HuH-7.5 (cell line): ENCODE measurements at regions not wholly inside any gene's neighbourhood (a gene's known extent, or its start where the extent isn't known, plus 50 kb on each side); places are given as distances from the start of the nearest gene placed in this dataset.
"Not testable (repeated sequence)": the region's sequence is repeated elsewhere in the genome, so short reads cannot be mapped to it uniquely, and the experiment has no call there.

Source experiments
- DNase-seq: peaks from one replicate; pipeline ENCODE4 v3.0.0; 2011; ENCODE audit warnings: low spot score

DNA sequence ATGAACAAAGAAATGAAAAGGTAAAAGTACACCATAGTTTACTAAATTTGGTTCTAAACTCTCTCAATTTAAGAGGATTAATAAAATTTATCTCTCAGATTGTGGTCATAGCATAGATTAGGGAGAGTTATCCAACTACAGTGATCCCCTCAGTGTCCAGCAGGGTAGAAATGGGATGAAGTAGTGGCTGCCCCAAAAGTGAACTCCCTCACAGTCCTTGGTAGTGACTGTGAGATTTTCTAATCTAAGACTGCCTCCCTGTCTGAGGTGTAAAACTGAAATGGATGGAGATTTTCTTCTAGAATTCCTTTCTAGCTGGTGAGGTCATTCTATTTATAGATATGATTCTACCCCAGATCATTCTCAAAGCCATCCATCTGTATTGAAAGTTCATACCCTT lies 455.5 kb downstream of the ACTL7B start:
- no peak for DNase-seq

DNA sequence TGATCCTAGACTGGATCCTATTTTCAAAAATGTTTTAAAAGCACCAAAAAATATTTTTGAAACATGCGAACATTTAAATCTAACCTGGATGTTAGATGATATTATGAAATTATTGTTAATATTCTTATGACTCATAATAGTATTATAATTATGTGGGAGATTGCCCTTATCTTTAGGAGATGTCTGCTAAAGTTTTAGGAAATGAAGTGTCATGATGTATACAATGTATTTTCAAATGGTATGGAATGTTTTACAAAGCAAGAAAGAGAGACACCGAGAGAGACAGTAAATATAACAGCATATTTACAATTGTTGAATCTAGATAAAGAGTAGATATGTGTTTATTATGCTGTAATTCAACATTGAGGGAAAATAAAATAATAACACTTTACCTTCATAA lies 455.9 kb downstream of the ACTL7B start:
- no peak for DNase-seq

DNA sequence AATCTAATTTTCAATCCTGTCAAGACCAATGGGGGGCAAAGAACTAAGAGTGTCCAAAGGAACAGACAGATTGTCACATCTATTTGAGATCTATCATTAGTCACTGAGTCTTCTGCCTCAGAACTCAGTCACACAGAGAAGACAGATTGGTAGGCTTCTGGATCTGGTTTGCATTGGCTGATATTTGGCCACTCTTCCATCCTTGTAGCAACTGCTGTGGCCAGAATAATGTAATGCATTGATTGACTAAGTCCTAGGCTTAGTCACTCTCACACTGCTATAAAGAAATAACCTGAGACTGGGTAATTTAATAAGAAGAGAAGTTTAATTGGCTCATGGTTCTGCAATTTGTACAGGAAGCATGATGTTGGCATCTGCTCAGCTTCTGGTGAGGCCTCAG lies 458.5 kb downstream of the ACTL7B start:
- DNase-seq: no peak

DNA sequence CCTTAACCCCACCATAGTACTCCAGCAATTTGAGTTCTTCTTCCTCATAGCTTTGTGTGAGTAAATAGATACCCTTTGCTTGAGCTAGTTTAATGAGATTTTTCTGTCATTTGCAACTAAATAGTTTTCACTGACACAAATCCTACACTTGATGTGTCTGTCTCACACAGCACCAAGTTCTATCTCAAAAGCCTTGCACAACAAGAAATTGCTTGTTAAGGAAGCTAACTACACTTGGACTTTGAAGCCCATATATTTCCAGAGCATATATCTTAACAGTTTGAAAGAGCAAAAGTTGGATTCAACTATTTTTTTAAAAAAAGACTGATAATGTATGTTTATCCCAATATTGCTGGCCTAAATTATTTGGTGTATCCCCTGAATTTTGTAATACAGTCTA lies 459.2 kb downstream of the ACTL7B start:
- DNase-seq: no peak

DNA sequence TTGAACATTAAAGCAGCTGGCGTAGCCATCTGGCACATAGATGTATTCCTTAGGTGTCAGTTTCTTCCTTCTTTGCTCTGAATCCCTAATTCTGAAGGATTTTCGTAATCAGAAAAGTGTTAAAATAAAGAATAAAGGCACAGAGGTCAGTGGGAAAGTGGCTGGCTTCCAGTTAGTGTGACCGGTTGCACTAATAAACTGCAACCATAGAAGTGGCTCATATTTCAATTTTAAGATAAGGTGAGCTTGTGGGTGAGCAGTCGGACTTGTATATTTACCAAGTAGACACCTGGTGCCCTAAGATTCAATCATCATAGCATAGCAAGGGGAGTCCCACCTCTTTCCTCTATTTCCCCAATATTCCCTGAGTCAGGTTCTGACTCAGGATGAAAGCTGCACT lies 459.6 kb downstream of the ACTL7B start:
- no peak for DNase-seq

DNA sequence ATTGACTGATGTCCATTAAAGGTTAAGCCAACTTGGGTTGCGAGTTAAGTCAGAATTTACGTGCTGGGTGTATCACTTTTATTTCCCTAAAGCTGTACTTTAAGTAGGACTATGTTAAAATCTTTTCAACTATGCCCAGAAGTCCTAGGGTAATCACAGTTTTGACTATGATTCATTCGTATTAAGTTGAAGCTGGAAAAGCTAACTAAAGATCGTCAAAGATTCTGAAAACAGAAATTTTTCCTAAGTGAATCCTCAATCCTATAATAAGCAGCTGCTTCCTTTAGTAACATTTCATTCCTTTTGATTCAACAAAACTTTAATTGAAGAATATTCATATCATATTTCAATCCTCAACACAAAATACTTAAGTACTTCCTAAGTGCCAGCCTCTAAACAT lies 460.4 kb downstream of the ACTL7B start:
- DNase-seq: no peak

DNA sequence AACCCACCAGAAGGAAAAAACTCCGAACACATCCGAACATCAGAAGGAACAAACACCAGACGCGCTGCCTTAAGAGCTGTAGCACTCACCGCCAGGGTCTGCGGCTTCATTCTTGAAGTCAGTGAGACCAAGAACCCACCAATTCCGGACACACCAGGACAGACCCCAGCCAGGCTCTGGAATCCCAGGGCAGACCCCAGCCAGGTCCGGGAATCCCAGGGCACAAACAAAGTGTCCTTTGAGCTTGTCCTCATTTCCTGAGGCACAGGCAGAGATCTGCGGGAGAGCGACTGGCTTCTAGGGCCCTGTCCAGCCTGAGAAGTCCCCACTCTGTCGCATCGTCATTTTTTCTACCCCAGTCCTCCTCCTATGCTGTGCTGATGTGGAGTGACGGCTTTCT lies 461.1 kb downstream of the ACTL7B start:
- DNase-seq: no peak

DNA sequence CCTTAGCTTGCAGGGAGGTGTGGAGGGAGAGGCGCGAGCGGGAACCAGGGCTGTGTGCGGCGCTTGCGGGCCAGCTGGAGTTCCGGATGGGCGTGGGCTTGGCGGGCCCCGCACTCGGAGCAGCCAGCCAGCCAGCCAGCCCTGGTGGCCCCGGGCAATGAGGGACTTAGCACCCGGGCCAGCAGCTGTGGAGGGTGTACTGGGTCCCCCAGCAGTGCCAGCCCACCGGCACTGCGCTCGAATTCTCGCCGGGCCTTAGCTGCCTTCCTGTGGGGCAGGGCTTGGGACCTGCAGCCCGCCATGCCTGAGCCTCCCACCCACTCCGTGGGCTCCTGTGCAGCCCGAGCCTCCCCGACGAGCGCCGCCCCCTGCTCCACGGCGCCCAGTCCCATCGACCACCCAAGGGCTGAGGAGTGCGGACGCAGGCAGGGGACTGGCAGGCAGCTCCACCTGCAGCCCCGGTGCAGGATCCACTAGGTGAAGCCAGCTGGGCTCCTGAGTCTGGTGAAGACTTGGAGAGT lies 462.2 kb downstream of the ACTL7B start:
- DNase-seq: not testable (repeated sequence)

DNA sequence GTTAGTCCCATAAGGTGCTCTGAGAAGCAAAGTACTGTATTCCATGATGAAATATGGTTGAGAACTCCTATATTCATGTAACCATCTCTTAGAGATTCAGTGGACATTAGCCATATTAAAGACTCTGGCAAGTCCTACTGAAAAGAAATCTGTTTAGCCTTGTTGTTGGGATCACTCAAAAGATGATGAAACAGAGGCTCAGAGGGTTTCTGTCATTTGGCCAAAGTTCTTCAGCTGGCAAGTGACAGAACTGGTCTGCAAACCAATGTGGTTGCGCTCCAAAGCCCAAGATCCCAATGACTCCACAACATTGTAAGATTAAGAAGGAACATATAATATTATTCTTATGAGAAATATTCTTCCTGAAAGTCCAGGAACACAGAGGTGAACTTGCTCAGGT lies 462.9 kb downstream of the ACTL7B start:
- DNase-seq: no peak

DNA sequence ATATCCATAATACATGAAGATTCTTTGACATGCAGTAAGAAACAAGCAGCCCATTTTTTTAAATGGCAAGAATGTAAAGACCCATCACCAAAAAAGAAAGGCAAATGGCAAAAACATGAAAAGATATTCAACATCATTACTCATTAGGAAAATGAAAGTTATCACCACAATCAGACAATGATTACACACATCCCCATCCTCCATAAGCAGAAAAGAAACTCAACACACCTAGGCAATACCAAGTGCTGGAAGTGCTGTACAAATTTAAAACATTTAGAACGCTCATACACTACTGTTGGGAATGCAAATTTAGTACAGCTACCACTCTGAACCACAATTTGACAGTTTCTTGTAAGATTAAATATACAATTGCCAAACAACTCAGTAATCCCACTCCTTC lies 466.7 kb downstream of the ACTL7B start:
- DNase-seq: no peak

DNA sequence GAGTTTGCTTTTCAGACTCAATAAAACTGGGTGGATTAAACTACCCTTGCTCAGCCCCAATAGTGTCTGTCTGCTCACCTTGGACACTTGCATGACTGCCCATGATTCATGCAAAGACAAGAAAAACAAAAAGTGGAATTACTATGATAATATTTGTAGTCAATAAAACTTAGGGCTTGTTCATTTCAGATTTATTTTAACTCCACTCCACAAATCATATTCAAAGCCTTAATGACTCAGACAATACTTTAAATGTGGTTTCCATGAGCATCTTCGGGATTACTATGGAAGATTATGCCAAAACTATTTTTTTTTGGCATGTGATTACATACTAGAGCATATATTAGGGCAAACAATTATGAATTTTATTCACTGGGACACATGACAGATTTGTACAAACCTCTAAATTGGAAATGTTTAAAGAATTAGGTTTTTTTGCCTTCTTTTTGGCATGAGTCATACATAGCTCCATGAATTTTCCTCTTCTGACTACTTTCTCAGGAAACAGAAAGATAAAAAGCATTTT lies 468.9 kb downstream of the ACTL7B start:
- no peak for DNase-seq

DNA sequence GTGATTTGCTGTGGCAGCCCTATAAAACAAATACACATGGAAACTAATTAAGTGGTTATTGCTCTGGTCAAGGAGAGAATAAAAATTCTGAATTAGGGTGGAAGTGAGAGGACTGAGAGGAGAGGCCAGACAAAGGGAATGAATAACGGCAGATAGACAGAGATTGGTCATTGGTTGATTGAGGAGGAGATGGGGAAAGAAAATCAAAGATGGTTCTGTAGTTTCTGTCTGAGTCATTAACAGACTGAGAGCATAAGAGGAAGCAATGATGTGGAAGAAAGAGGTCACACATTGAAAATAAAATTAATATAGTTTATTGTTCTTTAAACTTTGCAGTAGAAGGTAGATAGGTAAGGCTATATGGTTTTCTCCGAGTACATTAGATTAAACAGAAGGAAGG lies 469.8 kb downstream of the ACTL7B start:
- DNase-seq: no peak

DNA sequence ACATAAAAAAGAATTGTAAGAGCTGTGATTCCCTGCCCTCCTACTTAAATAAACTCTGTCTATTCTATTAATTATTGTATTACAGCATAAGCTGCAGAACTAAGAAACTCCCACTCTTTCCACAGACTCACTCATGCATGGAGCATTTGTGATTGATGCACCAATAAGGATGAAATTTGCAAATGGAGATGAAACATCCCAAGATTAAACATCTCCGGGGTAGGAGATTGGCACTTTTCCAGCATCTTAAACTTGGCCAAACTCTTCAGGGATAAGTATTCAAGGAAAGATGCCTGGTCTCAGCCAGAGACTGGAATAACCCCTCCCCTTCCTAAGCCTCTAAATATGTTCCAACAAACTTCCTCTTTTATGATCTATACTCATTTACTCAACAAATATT lies 472.0 kb downstream of the ACTL7B start:
- DNase-seq: no peak

DNA sequence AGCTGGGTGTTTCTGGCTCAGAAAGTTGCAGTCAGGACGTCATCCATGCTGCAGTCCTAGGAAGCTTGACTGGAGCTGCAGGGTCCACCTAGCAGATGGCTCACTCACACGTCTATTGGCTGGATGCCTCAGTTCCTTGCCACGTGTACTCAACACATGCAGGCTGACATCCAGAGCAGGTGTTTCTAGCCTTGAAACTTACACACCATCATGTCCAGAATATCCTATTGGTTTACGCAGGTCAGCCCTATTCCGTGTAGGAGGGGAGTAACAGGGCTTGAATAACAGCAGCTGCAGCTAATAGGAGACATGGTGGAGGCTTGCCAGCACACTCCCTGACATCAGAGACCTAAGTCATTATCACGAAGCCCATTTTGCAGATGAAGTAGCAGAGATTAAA lies 473.5 kb downstream of the ACTL7B start:
- no peak for DNase-seq

DNA sequence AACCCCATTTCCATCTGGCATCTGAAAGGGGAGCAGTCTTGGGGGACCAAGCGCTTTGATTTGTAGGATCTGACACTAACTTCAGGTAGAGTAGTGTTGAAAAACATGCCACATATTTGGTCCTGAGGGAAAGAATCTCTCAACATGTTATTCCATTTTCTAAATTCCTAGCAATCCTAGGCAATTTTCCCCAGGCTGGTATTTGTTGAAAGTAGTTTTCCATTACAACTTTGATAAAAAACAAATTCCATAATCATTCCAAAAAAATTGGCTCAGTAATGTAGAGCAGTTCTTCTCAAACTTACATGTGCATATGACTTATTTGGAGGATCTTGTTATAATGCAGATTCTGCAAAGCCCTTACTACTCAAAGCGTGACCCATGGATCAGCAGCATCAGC lies 477.9 kb downstream of the ACTL7B start:
- DNase-seq: no peak

DNA sequence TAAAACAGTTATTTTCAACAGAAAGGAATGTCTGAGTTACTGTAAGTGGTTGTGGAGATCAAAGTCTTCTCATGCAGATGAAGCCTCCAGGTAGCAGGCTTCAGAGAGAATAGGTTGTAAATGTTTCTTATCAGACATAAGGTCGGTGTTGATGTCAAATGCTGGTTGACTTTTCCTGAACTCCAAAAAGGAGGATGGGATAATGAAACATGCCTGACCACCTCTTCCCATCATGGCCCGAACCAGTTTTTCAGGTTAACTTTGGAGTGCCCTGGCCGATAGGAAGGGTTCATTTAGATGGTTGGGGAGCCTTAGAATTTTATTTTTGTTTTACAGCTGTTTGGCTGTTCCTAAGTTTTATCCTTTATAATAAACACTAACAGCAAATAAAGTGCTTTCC lies 478.4 kb downstream of the ACTL7B start:
- no peak for DNase-seq

DNA sequence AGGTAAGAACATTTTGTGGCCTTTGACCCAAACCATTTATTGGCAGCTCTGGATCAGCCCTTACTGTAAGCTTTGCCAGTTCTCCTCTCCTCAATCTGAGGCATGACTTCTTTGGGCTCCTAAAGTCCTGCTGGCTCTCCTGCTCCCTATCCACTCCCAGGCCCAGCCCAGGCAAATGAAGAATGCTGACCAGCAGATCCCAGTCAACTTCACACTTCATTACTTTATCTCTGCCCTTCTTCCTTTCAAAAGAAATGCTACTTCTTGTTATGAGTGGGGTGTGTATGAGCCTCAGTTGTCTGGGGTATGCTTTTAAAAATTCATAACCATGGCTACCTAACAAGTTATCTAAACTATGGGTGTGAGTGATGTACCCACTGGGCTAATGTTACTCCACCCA lies 479.6 kb downstream of the ACTL7B start:
- DNase-seq: no peak

DNA sequence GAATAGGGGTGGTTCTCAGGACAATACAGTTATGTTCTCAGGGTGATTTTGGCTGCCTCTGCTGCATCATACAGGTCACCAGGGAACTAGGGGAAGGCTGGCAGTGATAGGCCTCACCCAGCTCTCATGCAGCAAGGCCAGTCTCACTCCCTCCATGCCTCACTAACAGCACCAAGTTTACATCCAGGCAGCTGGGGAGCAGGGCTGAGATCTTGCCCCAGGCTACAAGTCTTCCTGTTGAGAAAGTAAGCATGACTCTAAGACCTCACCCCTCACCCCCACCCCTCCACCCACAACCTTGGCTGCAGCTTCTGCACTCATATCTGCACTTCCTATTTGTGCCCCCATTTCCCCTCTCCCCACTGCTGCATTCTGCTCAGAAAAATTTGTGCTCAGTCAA lies 481.2 kb downstream of the ACTL7B start:
- DNase-seq: no peak

DNA sequence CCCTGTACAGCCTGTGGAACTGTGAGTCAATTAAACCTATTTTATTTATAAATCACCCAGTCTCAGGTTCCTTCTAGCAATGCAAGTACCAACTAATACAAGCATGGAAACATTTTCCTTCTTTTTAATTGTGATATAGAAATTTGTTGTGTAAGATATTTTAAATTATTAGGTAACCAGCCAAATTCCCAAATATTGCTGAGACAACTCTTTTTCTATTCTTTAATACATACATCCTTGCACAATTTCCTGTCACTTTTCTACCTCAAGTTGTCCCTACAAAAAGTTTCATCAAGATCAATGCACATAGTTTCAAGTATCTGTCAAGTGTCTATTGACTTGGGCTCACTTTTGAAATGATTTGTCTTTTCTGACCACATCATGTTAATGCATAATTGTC lies 488.6 kb downstream of the ACTL7B start:
- DNase-seq: no peak

DNA sequence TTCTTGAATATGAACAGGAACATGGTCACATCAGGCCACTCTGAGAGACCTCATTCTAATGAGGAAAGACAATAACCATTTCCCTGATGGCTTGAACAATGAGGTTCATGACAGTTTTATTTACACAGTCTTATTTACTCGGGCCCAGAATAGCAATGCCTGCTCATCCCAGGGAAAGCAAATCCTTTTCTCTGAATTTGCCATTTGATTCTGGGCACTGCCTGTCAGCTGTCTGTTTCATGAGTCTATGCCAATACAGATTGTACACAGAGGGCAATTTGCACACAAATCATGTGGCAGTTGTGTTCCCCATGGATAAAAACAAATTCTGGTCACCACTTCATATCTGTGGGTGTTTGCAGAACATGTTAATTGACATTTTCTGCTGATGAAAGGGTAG lies 492.5 kb downstream of the ACTL7B start:
- DNase-seq: no peak

DNA sequence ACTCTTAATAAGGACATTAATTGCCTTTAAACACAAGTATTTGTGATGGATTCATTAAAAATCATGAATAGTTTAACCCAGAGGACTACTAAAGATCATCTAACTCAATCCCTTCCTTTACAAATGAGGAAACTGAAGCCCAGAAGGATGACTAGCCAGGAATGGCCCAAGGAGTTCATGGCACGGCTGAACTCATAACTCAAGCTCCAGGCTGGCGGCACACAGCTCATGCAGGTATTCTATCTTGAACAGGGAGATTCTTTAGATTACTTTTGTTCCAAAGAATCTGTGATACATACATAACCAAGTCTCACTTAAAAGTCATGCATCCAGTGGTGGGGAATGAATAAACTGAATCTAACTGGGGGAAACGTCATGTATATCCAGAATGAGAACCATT lies 495.5 kb downstream of the ACTL7B start:
- DNase-seq: no peak

DNA sequence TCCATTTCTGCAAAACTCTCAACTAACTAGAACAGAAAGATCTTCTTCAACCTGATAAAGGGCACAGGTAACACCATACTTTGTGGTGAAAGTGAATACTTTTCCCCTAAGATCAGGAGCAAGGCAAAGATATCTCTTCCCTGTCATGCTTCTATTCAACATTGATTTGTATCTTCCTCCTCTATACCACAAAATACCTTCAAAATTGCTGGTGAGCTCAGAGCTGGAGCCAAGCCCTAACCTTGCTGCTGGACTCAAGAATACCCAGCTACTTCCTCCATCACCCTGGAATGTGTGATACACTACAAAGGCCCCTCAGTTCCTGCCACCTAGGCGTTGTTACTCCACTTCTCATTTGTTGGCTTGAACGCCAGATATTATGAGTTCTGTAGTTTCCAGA lies 499.0 kb downstream of the ACTL7B start:
- DNase-seq: no peak

DNA sequence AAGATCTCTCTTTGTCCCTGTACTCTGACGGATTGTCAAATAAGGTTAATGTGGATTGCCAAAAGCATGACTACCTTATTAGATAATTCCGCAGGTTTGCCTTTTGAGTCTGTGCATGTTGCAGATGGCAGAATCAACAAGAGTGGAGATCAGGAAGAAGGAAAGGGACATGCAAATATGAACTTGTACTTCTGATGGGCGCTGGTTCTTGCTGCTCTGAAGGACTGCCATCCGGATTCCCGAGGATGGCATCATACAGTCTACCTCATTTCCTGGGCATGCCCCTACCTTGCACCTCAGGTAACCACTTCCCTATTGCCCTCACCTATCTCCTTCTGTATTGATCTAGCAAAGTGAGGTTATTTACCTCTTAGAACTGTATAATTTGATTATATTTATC lies 504.2 kb downstream of the ACTL7B start:
- DNase-seq: no peak

DNA sequence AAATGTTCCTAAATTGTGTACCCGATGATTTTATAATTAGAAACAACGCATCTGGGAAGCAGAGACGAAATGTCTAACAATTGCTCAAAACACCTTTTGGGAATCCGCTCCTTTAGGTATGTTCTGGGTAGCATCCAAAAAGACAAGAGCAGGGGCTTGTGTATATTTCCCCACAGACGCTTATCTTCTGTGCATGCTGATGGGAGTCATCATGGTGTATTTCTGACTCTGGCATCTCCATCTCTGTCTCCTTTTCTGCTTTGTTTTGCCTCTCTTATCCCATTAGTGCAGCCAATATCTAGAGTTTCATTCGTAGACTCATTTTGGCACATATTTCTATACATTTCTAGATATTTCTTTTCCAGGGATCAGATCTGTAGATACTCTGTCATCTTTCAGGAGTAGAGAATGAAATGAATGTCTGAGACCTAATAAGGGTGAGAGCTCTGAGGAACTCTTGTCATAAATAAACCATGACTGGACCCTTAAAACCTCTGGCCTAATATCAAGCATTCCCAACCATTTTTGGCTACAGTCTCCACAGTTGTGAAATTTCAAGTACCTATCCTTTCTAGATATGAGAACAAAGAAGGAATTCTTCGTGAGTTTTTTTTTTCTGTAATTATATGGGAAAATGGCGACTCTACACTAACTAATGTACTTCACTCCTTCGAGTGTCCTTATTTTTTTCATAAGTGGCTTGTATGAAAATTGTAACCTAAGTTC lies 508.2 kb downstream of the ACTL7B start:
- DNase-seq: no peak
